ENCODE measurements at regions not wholly inside any gene's neighbourhood (a gene's known extent, or its start where the extent isn't known, plus 50 kb on each side); places are given as distances from the start of the nearest gene placed in this dataset.
"Not testable (repeated sequence)": the region's sequence is repeated elsewhere in the genome, so short reads cannot be mapped to it uniquely, and the experiment has no call there.

DNA sequence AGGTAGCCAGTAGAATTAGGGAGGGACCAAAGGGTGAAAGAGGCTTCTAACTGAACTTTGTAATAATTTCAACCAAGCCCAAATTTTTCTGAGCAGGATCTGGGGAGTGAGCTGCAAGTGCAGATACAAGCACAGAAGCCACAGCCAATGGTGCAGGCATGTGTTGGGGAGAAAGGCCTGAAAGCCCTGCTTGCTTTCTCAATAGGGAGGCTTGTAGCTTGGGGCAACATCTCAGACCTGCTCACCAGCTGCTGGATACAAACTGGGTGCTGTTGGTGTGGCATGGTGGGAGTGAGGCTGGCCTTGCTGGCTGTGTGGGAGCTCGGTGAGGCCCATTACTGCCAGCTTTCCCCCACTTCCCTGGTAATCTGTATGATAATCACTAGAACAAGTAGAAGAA, 688.5 kb upstream of the SEMA3D start:
- no peak for DNase-seq

- no peak for DNase-seq
These were observed 679.7 kb upstream of the SEMA3D start for GRCh38 chr7:85866540-85866939.

- DNase-seq = peak; percentile 65
These were observed 664.8 kb upstream of the SEMA3D start for GRCh38 chr7:85851571-85852193.

- DNase-seq = no peak
These were observed 663.5 kb upstream of the SEMA3D start for GRCh38 chr7:85850381-85850780.

DNA sequence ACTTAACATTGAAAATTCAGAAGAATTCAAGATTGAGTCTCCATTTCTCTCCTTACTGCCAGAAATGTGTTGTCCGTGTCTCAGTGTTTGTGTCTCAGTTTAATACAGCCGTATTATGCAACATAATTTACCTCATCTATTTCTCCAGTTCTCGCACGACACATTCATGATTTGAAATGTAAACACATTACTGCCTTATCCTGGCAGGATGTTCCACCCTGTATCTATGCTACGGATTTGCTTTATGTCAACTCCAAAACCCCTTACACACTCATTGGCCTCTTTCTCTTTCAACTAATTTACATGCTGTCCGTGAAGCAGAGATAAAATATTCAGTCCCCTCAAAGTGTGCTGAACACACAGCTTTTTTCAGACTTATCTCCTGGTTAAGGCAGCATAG, 653.7 kb upstream of the SEMA3D start:
- DNase-seq = peak; percentile 74

DNA sequence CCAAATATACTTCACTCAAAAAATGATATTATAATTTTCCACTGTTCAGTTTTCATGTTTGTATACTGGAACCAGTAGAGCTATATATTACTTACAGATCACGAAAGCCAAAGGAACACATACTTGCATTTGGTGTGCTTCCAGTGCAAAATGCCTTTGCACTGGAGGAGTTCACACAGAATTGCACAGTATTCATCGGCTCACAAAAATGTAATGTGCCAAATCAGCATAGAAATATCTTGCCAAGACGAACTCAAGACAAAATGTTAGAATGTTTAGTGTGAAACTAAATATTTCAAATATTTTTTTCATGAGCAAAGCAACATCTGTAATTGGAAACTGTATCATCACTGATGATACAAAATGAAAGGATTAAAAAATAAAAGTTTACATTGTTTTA, 646.2 kb upstream of the SEMA3D start:
- no peak for DNase-seq

DNA sequence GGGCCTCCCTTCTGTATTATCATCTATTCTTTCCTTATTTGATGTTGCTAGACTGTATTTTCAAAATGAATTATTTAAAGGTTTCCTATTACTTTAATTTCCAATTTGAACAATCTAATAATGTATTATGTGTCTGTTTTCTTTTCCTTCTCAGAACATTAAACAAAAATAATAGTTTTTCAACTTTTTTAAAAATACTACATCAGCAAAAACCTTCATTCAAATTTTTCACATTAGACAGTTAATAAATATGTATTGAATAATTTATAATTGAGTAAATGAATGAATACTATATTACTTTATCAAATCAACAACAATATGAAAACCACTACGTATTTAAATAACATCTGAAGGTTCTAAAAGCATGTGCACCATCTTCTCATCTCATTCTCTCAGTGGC, 644.1 kb upstream of the SEMA3D start:
- DNase-seq = no peak

DNA sequence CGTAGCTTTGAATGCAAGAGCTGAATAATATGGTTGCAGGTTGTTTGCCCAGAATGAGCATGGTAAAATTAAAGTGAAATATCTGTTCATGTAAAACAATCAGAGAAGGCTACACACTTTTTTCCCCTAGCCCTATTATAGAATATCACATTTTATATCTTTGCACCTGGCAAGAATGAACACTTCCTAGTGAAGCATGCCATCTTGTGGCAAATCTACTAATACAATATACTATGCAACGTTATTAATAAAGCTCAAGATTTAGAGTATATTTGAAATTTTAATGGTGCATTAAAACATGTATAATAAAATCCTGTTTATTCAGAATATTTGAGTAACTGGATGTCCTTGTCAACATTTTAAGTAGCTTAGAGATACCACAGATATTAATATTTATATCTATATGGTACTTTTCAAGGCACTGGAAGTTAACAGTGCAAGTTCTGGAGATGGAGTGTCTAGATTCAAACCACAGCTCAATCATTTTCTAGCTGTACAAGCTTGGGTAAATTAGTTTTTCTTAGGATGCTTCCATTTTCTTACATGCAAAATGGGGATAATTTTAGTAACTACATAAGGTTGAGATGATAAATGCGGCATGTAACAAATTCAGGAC, 643.1 kb upstream of the SEMA3D start:
- DNase-seq = peak; percentile 66

DNA sequence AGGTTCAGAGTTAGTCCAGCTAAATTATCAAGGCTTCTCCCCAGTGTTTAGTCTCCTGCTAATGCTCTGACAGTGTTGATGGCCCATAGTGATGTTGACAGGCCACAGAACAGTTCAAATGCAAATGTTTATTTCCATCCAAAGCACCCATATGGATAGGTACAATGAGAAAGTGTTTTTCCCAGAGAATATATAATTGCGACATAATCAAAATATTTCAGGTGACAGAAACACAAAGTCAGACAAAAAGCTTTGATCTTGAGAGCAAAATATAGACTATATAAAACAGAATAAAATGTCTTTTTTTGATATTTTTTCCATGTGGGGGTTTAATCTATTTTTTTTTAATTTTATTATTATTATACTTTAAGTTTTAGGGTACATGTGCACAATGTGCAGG, 642.3 kb upstream of the SEMA3D start:
- no peak for DNase-seq

- DNase-seq = no peak
These were observed 641.8 kb upstream of the SEMA3D start for GRCh38 chr7:85828614-85829013.

GRCh38 chr7:85823396-85824080, 636.7 kb upstream of the SEMA3D start:
- no peak for DNase-seq

- DNase-seq = no peak
These were observed 635.1 kb upstream of the SEMA3D start for GRCh38 chr7:85821926-85822325.

GRCh38 chr7:85820702-85821443, 634.0 kb upstream of the SEMA3D start:
- DNase-seq = no peak

DNA sequence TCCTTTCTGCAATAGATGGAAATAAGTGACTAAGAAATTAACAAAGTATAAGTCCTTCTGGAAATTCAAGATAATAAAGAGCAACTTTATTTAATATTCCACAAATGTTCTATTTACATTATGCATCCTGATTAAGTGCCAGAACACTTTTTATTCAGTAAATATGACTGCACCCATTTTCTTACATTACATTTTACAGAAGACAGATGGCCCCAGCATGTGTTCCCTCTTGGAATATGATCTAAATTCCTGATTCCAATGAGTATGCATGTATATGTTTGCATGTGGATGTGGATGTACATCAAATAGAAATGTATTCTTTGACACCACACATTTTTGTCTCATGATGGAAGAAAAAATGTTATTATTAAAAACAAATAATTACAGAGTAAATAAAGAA, 628.7 kb upstream of the SEMA3D start:
- peak; percentile 52 for DNase-seq

GRCh38 chr7:85806321-85806720, 619.5 kb upstream of the SEMA3D start:
- DNase-seq = peak; percentile 38

DNA sequence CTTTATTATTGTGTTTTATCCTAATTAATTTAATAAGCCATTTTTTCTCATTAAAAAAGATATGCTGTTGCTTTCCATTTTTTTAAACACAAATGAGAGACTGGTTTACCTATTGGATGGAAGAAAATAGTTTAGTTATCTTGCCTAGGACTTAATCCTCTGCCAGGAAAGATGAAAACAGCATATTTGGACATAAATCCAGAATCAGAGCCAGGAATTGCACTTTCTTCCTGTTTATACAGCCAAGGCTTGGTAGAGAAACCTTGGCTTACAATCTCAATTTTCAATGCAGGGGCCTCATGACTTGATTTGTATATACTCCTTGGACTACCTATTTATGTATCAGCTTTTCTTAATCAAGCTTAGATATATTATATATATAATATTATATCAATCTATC, 618.8 kb upstream of the SEMA3D start:
- DNase-seq = no peak

DNA sequence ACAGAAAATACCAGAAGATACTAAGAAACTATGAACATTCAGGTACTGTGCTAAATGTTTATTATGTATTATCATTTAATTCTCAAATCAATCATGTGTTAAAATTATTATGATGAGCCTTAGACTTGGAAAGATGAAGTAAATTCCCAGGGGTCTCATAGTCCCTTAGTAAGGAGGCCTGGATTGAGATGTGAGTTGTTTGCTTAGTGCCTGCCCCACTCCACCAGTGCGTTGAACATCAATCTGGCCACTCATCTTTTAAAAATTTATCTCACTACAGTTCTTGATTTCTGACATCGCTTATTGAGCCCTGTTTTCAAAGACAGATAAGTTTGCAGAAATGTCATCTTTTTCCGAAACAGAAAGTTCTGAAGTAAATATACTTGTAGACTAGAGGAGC, 618.4 kb upstream of the SEMA3D start:
- DNase-seq = no peak

- peak; percentile 21 for DNase-seq
These were observed 615.4 kb upstream of the SEMA3D start for GRCh38 chr7:85802211-85802610.

DNA sequence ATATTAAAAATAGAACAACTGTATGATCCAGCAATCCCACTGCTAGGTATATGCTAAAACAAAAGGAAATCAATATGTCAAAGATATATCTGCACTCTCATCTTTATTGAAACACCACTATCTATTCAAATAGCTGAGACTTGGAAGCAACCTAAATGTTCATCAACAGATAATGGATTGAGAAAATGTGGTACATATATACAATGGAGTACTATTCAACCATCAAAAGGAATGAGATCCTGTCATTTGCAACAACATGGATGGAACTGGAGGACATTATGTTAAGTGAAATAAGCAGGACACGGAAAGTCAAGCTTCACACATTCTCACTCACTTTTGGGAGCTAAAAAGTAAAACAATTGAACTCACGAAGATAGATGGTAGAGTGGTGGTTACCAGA, 610.1 kb upstream of the SEMA3D start:
- DNase-seq = no peak

DNA sequence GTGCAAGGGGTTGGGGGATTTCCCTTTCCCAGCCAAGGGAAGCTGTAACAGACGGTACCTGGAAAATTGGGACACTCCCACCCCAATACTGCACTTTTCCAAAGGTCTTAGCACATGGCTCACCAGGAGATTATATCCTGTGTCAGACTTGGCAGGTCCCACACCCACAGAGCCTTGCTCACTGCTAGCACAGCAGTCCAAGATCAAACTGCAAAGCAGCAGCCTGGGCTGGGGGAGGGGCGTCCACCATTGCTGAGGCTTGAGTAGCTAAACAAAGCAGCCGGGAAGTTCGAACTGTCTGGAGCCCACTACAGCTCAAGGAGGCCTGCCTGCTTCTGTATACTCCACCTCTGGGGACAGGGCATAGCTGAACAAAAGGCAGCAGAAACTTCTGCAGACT, 604.2 kb upstream of the SEMA3D start:
- not testable (repeated sequence) for DNase-seq

- no peak for DNase-seq
These were observed 594.8 kb upstream of the SEMA3D start for GRCh38 chr7:85781606-85782005.

- DNase-seq = peak; percentile 62
These were observed 590.0 kb upstream of the SEMA3D start for GRCh38 chr7:85776691-85777345.

DNA sequence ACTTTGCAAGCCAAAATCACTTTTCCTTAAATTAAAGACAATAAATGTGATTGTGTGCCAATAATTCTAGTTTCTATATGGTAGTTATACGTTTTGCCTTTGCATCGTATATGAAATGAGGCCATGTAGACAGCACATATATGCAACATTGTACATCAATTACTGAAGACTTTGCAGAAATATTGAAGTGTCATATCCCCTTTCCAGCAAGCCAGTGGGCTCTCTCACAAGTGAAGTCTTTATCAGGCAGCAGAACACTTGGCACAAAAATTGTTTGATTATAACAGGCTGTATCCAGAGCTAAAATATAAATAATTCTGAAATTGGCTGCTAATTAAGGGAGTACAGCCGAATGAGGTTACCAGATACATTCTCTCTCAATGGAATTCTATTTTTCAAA, 588.6 kb upstream of the SEMA3D start:
- DNase-seq = no peak
